HG03457 (cell line): ENCODE measurements at regions not wholly inside any gene's neighbourhood (a gene's known extent, or its start where the extent isn't known, plus 50 kb on each side); places are given as distances from the start of the nearest gene placed in this dataset.
"Not testable (repeated sequence)": the region's sequence is repeated elsewhere in the genome, so short reads cannot be mapped to it uniquely, and the experiment has no call there.

Source experiments
- ATAC-seq: cut with Tn5 transposase; IDR thresholded peaks from one replicate; pipeline ENCODE4 v1.9.1; 2021; ENCODE audit warnings: moderate number of reproducible peaks; ENCODE audit not compliant: unreplicated experiment

DNA sequence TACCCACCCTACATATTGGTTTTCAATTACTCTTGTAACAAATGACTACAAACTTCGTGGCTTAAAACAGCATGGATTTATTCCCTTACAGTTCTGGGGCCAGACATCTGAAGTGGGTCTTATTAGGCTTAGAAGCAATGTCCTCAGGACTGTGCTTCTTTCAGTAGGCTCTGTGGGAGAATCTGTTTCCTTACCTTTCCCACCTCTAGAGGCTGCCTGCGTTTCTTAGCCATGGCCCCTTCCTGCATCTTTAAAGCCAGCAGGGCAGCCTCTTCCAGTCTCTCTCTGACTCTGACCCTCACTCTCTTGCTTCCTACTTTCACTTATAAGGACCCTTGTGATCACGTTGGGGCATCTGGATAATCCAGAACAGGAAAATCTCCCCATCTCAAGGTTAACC lies 252.5 kb upstream of the PGRMC2 start:
- no peak for ATAC-seq

DNA sequence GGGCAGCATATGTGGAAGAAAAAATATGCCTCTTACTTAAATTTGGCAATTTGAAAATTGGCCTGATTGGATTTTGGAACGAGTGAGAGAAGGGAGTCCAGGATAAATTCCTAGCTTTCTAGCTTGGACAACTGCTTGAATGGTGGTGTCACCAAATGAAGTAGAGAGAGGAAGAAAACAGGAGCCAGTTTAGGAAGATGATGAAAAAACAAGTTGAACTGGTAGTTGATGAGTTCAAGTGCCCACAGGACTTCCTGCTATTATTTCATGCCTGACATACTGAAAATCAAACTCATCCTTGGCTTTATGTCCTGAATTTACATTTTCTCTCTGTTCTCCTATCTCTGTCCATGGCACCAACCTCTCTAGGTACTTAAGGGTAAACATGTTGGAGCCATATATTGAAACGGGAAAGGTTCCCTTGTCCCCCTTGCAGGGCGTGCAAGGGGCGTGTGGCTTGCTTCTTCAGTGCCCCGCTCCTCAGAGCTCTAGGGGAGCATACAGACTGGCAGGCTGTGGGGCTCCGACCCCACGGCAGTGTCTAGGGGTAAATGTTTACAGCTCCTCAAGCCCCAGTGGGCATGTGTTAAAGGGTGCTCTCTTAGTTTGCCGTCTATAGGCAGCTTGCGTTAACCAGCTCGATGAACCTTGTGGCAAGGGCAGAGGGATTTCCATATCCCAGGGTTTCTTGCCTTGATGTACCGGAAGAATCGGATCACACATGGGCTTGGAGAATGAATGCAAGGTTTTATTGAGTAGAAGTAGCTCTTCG lies 250.7 kb upstream of the PGRMC2 start:
- no peak for ATAC-seq

DNA sequence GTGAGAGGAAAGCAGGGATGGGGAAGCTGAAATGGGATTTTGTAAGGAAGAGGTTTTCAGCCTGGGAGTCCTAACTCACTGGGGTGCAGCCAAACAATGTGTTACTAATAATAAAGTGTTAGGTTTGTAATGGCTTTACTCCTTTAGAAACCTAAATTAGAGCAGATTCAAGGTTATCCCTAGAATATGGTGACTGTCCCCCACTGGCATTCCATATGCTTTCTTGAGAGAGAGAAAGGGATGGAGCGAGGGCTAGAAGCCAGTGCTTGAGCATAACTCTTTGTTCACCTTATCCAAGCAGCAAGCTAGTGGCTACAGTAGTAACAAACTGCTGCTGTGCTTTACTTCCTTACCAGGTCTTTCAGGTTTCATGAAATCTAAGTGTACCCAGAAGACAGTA lies 249.1 kb upstream of the PGRMC2 start:
- no peak for ATAC-seq

DNA sequence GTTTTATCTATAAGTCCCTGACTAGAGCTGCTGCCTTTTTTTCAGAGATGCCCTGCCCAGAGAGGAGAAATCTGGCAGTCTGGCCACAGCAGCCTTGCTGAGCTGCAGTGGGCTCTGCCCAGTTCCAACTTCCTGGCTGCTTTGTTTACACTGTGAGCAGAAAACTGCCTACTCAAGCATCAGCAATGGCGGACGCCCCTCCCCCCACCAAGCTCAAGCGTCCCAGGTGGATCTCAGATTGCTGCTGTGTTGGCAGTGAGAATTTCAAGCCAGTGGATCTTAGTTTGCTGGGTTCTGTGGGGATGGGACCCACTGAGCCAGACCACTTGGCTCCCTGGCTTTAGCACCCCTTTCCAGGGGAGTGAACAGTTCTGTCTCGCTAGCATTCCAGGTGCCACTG lies 247.9 kb upstream of the PGRMC2 start:
- not testable (repeated sequence) for ATAC-seq

DNA sequence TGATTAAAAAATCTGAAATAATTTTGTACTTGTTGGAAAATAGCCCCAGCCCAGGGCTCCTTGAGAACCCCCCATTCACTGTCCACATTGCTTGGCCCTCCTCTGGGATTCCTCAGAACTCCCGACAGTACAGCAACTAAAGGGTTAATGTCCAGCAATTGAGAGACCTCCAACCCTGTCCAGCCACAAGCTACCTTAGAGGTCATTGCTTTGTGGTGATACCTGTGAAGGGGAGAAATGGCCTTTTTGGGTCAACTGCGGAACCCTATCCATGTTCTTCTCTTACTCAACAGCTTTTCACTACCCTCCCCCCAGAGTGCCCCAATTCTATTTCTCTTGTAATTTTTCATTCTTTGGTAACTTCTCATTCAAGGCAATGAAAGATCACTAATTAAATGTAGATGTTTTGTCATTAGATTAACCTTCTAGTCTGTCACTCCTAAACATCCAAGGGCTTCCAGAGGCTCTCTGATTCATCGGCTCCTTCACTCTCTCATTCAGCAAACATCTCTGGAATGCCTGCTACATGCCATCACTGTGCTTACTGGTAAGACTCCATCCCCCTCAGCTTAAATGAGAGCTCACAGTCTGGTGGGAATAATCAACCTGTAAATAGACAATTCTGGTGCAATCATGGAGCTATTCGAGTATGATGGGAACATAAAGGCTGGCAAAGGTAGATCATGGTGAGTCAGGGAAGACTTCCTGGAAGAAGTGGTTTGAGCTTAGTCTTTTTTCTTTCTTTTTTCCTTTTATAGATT lies 241.4 kb upstream of the PGRMC2 start:
- no peak for ATAC-seq

DNA sequence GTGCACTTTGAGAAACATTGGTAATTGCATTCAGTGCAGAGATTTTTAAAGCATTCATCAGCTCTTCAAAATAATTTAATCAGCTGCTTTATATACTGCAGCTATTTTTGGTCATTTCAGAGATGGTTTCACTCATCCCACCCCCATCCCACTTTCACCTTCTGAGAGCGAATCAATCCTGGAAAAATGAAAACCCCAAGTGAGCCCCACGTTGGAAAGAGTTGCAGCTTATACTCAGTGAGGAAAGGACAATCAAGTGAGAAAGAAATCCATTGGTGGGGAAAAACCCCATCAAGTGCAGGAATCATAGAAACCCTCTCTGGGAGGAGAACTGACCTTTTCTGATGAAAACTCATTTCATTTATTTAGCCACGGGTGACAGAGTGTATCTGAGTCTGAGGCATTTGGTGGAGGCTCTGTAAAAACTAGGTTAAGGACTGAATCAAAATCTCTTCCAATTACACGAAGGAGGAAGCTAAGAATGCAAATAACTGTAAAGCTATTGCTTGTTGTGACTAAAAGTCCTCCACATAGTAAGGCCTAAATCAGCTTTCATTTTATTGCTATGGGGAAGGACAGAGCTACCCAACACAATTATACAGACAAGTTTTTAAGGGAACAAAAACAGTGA lies 240.4 kb upstream of the PGRMC2 start:
- no peak for ATAC-seq

DNA sequence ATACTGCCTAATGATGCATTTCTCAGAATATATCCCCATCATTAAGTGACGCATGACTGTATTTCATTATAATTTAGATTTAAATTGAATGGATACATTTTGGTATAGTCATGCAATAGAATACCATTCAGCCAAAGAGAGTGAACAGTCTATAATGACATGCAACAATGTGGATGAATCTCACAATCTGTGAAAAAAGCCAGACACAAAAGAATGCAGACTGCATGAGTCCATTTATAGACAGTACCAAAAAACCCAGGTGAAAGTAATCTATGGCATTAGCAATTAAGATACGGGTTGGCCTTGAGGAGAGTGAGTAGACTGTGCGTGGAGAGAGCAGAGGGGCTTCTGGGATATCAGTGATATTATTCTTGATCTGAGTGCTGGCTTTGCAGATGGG lies 239.7 kb upstream of the PGRMC2 start:
- no peak for ATAC-seq

DNA sequence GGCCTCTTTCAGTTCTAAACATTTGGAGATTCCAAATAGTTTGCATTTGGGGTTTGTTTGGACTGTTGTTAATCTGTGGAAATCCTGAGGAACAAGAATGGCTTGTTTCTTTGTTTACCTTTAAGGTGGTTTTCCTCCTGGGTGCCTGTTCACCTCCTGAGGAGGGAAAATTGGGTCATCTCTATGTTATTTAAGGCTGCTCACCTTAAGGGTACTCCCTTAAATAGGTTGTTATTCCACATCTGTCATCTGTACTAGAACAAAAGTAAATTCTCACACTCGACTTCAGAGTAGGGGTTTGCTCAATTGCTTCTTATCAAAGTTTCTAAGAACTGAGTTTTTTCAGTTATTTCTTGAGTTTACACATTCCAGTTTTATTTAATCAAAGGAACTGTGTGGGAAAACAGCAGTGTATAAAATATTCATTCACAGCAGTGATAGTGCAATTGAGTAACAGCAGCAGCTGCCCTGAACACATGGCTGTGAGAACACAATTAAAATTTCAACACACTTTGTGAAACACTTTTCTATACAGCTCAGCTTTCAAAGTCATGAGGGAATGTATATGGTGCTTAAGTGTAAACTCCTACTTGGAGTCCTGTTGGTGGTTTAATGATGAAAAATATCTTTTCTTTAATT lies 238.5 kb upstream of the PGRMC2 start:
- no peak for ATAC-seq

DNA sequence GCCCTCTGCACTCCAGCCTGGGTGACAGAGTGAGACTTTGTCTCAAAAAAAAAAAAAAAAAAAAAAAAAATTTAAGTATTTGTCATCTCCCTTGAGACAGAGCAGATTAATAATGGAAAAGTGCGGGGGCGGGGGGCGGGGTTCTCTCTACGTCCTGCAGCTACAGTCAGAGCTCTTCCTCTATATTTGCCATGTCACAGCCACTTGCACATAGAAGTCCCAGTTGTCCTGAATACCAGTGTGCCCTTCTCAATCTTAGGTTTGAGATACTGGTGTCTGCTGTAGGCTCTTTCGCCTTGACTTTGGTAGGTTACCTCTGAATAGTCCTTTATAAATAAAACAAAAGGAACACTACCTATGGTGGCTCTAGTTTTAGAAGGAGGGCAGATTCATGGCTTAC lies 237.8 kb upstream of the PGRMC2 start:
- no peak for ATAC-seq

DNA sequence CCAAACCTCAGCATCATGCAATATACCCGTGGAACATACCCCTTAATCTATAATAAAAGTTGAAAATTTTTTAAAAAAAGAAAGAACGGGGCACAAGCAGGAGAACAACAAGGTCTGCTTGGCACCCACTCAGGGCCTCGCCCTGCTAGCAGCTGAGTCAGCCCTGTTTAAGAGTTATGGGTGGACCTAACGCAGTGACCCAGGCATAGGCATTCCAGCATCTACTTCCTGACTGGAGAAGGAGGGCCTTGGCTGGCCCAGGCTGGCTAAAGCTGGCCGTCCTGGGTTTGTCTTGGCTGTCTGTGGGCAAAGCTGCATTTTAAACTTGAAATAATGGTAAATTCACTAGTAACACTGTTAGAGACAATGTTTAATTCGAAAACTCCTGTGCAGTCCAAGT lies 236.7 kb upstream of the PGRMC2 start:
- no peak for ATAC-seq

DNA sequence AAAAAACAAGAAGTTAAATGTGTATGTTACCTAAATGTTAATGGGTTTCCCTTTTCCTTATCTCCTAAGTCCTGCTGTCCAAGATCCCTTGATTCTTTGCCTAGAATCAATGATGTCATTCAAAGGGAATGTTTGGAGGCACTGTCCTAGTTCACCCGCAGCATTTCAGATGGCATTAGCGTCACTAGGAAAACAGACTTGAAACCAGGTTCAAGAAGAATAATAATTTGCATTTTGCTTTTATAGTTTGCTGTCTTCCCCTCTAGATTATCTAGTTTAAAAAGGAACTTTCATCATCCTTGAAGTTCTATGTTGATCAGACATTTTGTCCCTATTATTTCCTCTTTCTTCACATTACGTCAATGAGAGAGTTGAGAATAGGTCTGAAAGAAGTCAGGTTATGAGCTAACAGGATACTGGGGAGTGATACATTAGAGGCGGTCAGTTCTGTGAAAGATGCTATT lies 234.1 kb upstream of the PGRMC2 start:
- no peak for ATAC-seq

DNA sequence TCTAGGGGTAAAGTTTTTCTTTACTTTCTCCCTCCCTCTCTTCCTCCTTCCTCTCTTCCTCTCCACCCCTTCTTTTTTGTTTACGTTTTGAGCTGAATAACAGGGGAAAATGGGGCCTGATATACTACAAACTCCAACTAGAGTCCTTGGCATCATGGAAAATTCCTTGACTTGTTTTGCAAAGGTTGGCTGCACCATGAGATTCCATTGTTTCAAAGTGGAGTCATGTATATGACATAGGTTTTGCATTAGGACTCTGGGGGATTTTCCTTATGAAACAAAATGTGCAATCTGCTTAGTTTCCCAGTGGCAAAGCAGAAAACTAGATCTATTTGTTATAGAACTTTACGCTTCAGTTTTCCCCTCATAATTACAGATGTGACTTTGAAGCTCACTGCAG lies 233.5 kb upstream of the PGRMC2 start:
- no peak for ATAC-seq

DNA sequence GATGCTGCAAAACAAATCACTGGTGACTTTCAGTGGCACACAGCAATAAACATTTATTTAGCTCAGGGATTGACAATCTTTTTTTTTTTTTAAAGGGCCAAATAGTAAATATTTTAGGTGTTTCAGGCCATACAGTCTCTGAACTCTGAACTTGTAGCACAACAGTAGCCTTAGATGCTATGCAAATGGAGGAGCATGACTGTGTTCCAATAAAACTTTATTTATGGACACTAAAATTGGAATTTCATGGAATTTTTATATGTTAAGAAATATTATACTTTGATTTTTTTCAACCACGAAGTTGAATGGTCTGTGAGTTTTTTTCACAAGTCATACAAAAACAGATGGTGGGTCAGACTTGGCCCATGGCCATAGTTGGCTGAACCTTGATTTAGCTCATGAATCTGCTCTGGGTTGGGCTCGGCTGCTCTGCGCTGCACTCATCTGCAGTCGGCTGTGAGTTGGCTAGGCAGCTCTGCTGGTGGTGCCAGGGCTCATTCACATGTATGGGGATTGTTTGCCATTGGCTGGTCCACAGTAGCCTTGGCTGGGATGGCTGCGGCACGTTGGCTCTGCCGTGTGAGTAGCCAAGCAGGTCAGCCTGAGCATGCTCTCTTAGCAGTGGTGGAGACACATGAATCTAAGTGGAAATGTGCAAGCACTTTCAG lies 231.7 kb upstream of the PGRMC2 start:
- no peak for ATAC-seq

DNA sequence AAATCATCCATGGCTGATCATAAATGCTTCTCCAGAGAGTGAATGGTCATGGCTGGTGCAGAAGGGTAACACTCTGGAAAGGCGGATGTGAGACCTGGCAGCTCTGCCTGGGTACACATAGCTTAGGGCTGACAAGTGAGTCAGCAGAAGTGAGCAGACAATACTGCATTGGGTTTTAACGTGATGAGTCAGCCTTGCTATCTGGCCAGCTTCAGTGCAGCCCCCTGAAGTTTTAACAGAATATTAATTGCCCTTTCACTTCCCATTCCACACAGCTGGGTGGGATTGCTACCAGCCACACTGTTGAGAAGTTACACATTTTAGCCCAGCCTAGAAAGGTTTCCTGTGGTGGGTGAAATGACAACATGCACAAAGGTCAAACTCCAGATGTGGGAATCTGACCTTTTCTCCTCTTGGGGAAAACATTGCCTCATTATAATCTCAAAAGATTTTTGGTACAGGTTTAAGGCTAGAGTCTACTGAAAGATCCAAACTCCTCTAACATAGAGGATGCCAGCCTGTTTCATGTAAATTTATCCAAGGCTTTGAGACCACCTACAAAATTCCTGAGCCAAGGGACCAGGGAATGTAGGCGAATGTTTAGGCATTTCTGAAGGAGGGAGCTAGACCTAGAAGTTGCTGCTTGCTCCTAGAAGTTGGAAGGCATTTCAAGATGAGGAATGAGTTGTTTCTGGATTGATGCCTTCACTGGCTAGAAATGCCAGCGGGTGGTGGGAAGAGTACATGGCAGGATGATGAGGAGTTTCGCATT lies 230.3 kb upstream of the PGRMC2 start:
- peak; percentile 98 for ATAC-seq

DNA sequence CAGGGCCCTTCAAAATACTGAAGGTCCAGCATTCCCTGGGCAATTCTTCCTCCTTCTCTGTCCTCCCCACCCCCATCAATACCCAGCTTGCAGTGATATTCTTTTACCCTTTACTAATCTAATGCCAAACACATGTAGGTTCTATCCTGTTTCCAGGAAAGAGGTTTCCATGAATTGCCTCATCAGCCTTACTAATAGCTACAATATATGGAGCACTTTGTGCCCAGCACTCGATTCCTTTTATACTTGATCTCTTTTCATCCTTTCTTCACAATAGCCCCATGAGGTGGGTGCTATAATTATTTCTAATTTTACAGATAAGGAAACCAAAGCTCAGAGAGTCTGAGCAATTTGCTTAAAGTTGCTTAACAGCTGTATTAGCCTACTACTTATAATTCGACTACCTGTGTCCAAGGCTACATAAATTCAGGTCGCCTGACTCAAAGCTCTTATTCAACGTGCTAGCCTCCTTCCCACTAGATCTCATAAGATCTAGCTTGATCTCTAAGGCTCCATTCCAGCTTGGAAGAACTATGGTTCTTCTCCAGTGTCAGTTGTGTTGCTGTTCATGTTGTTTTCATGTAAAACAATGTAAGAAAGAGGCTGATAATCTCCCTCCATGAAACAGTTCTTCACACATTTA lies 229.6 kb upstream of the PGRMC2 start:
- ATAC-seq = no peak

DNA sequence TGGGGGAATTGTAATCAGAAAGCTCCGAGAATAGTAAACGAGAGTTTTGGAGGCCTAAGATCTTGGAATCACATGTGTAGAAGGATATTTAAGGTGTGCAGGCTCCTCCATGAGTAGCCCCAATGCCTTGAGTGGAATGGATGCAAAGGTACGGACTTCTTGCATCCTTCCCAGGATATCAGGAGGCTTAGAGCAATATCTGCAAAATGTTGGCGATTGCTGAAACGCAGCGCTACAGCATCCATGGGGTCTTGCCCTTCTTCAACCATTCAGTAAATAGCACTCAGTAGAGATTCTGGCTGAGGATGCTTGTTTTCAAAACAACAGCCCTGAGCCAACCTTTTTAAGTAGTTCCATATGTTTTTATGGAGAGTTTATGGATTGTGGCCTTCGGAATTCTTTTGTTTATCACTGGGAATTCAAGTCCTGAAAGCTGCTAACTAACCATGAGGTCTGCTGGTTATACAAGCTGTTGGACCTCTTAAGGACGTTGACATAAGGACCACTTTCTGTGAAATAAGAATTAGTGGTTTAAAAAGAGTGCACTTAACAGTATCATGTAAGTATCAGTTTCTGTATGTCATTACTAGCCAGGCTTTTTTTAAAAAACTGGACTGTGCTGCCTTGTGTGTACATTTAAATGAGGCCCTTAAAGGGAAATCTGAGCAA lies 228.8 kb upstream of the PGRMC2 start:
- ATAC-seq = peak; percentile 33

DNA sequence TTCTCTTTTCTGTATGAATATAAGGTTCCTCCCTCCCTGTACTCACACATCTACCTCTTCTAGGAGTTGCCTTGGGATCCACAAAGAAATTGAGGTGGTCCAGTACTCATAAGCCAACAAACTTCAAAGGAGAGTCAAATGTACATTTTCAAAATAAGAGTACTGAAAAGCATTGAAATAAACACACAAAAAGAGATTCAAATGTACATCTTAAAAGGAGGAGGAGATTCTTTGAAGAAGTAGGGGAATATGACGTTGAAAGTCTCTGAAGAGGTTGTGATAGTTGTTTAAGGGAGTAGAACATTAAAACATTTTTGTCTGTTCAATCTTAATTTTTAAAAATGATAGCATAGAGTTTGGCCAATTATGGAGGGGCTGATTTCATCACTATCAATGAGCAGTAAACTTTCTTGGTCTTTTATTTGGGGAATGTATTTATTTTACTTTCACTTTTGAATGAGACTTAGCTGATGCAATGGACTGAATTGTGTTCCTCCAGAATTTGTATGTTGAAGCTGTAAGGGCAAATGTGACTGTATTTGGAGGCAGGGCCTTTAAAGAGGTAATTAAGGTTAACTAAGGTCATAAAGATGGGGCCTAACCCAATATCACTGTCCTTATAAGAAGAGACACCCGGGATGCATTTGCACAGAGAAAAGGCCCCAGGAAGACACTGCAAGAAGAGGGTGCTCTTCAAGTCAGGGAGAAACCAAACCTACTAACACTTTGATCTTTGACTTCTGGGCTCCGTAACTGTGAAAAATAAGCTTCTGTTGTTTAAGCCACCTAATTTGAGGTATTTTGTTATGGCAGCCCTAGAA lies 226.3 kb upstream of the PGRMC2 start:
- ATAC-seq = no peak

DNA sequence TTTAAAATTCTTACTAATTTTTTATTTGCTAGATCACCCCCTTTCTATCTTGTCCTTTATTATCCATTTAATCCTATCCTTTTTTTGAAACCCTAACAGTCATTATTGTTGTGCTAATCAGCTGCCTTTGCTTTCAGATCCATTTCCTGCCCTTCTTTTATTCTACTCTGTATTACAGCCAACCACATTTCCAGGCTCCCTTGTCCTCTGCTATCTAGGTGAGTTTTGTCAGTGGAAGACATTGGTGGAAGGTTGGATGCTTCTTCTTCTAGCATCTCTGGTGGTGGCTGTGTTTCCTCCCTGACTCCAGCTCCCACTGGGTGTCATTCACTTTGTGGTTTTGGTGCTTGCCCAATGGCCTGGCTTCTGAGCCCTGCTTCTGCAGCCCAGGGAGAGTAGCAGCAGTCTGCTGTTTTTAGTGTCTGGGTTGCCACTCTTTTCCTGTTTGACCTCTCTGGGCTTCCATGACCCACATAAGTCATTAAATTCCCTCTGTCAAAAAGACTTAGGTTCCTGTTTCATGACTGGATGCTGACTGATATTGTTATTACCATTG lies 225.2 kb upstream of the PGRMC2 start:
- no peak for ATAC-seq
